WTC11 (cell line): ENCODE measurements at regions not wholly inside any gene's neighbourhood (a gene's known extent, or its start where the extent isn't known, plus 50 kb on each side); places are given as distances from the start of the nearest gene placed in this dataset.

Experiments used
- ATAC-seq: fragments of 200-7000 bp; cut with Tn5 transposase; 2 replicates; pipeline ENCODE4 v1.10.0; 2021; ENCODE audit warnings: mild to moderate bottlenecking, moderate library complexity
- CTCF ChIA-PET: fragments of 300-600 bp; sonication (Branson Sonifier 250); formaldehyde crosslinking; loops from one replicate; lab custom pipeline; 2021; ENCODE audit warnings: antibody characterized with exemption; lab: Charles Lee
- POLR2A ChIA-PET: fragments of 350-600 bp; sonication (Branson Sonifier 250); formaldehyde crosslinking; loops from one replicate; lab custom pipeline; 2021; ENCODE audit warnings: antibody characterized with exemption; lab: Charles Lee
- DNase-seq: peaks from one replicate; pipeline ENCODE4 v3.0.0; 2021; ENCODE audit warnings: low spot score
- H3K27ac Mint-ChIP-seq: 2 replicates; pipeline ENCODE4 v1.8.0; 2021; ENCODE audit warnings: mixed read lengths
- H3K27me3 Mint-ChIP-seq: 2 replicates; pipeline ENCODE4 v1.8.0; 2021; ENCODE audit warnings: low read depth, mild to moderate bottlenecking, moderate library complexity, mixed read lengths
- H3K36me3 Mint-ChIP-seq: 2 replicates; pipeline ENCODE4 v1.8.0; 2021; ENCODE audit warnings: mixed read lengths
- H3K4me1 Mint-ChIP-seq: 2 replicates; pipeline ENCODE4 v1.8.0; 2022; ENCODE audit warnings: mixed read lengths
- H3K4me3 Mint-ChIP-seq: 2 replicates; pipeline ENCODE4 v1.8.0; 2021; ENCODE audit warnings: mild to moderate bottlenecking, moderate library complexity, mixed read lengths
- H3K9me3 Mint-ChIP-seq: 2 replicates; pipeline ENCODE4 v1.8.0; 2021; ENCODE audit warnings: mixed read lengths
- ESRRA ChIP-seq: sonication (generic); formaldehyde crosslinking; IDR thresholded peaks from 2 replicates; pipeline ENCODE4 v1.8.1; 2022; ENCODE audit warnings: mild to moderate bottlenecking, missing genetic modification reagents, borderline replicate concordance
- FOXP1 ChIP-seq: sonication (generic); formaldehyde crosslinking; IDR thresholded peaks from 2 replicates; pipeline ENCODE4 v1.8.0; 2022; ENCODE audit warnings: missing genetic modification reagents, mild to moderate bottlenecking, moderate library complexity, borderline replicate concordance
- IRF2 ChIP-seq: sonication (generic); formaldehyde crosslinking; IDR thresholded peaks from 2 replicates; pipeline ENCODE4 v1.8.0; 2022; ENCODE audit warnings: low read depth, missing genetic modification reagents, borderline replicate concordance
- RORB ChIP-seq: fragments of 250-450 bp; sonication (Bioruptor Pico); IDR thresholded peaks from 2 replicates; pipeline ENCODE4 v1.9.0; 2021; ENCODE audit warnings: mild to moderate bottlenecking
- SOX15 ChIP-seq: fragments of 250-450 bp; sonication (Bioruptor Pico); IDR thresholded peaks from 2 replicates; pipeline ENCODE4 v1.9.0; 2021; ENCODE audit warnings: mild to moderate bottlenecking
- ZNF219 ChIP-seq: sonication (generic); formaldehyde crosslinking; IDR thresholded peaks from 2 replicates; pipeline ENCODE4 v1.8.0; 2023; ENCODE audit warnings: missing genetic modification reagents, mild to moderate bottlenecking, borderline replicate concordance
- ZNF396 ChIP-seq: fragments of 250-450 bp; sonication (Bioruptor Pico); IDR thresholded peaks from 2 replicates; pipeline ENCODE4 v1.8.0; 2021; ENCODE audit warnings: mild to moderate bottlenecking, moderate library complexity, borderline replicate concordance
- ZNF416 ChIP-seq: fragments of 250-450 bp; sonication (Bioruptor Pico); IDR thresholded peaks from 2 replicates; pipeline ENCODE4 v1.9.0; 2021; ENCODE audit warnings: mild to moderate bottlenecking, inconsistent platforms
- TF ChIP-seq, protein P1 (sequence below): sonication (generic); formaldehyde crosslinking; IDR thresholded peaks from 2 replicates; pipeline ENCODE4 v1.8.1; 2023; ENCODE audit warnings: mild to moderate bottlenecking, missing genetic modification reagents, borderline replicate concordance
- TF ChIP-seq, protein P2 (sequence below): fragments of 250-450 bp; sonication (Bioruptor Pico); conservative IDR thresholded peaks from 2 replicates; pipeline ENCODE4 v1.9.0; 2021; ENCODE audit warnings: mild to moderate bottlenecking
- TF ChIP-seq, protein P3 (sequence below): fragments of 250-450 bp; sonication (Bioruptor Pico); IDR thresholded peaks from 2 replicates; pipeline ENCODE4 v1.9.0; 2021; ENCODE audit warnings: mild to moderate bottlenecking
- TF ChIP-seq, protein P4 (sequence below): fragments of 200-600 bp; IDR thresholded peaks from 2 replicates; pipeline ENCODE4 v1.8.0; 2022; ENCODE audit warnings: antibody characterized with exemption
- TF ChIP-seq, protein P5 (sequence below): sonication (generic); formaldehyde crosslinking; IDR thresholded peaks from 2 replicates; pipeline ENCODE4 v1.8.0; 2022; ENCODE audit warnings: mild to moderate bottlenecking, missing genetic modification reagents
- TF ChIP-seq, protein P6 (sequence below): sonication (generic); formaldehyde crosslinking; conservative IDR thresholded peaks from 2 replicates; pipeline ENCODE4 v1.8.1; 2023; ENCODE audit warnings: mild to moderate bottlenecking, low read depth, missing genetic modification reagents, moderate library complexity

DNA sequence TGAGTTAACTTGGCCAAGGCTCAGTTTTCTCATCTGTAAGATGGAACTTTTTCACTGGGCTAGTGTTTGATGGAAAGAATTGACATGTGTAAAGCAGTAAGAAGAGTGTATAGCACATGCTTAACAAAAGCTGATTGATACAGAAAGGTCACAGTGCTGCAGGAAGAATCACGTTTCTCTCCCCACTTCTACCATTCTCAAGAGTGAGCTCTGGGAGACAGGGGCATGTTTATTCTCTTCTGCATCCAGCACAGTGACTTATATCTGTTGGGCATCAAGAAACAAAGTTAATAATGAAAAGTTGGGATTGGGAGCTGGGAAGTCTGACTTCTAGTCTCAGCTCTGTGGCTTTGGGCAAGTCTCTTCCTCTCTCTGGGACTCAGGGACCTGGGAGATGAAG lies 55.3 kb downstream of the IRX3 start (continued):
- TF ChIP-seq, protein P1, sequence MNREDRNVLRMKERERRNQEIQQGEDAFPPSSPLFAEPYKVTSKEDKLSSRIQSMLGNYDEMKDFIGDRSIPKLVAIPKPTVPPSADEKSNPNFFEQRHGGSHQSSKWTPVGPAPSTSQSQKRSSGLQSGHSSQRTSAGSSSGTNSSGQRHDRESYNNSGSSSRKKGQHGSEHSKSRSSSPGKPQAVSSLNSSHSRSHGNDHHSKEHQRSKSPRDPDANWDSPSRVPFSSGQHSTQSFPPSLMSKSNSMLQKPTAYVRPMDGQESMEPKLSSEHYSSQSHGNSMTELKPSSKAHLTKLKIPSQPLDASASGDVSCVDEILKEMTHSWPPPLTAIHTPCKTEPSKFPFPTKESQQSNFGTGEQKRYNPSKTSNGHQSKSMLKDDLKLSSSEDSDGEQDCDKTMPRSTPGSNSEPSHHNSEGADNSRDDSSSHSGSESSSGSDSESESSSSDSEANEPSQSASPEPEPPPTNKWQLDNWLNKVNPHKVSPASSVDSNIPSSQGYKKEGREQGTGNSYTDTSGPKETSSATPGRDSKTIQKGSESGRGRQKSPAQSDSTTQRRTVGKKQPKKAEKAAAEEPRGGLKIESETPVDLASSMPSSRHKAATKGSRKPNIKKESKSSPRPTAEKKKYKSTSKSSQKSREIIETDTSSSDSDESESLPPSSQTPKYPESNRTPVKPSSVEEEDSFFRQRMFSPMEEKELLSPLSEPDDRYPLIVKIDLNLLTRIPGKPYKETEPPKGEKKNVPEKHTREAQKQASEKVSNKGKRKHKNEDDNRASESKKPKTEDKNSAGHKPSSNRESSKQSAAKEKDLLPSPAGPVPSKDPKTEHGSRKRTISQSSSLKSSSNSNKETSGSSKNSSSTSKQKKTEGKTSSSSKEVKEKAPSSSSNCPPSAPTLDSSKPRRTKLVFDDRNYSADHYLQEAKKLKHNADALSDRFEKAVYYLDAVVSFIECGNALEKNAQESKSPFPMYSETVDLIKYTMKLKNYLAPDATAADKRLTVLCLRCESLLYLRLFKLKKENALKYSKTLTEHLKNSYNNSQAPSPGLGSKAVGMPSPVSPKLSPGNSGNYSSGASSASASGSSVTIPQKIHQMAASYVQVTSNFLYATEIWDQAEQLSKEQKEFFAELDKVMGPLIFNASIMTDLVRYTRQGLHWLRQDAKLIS (CRISPR knock-in tag), result no peak
- TF ChIP-seq, protein P2, sequence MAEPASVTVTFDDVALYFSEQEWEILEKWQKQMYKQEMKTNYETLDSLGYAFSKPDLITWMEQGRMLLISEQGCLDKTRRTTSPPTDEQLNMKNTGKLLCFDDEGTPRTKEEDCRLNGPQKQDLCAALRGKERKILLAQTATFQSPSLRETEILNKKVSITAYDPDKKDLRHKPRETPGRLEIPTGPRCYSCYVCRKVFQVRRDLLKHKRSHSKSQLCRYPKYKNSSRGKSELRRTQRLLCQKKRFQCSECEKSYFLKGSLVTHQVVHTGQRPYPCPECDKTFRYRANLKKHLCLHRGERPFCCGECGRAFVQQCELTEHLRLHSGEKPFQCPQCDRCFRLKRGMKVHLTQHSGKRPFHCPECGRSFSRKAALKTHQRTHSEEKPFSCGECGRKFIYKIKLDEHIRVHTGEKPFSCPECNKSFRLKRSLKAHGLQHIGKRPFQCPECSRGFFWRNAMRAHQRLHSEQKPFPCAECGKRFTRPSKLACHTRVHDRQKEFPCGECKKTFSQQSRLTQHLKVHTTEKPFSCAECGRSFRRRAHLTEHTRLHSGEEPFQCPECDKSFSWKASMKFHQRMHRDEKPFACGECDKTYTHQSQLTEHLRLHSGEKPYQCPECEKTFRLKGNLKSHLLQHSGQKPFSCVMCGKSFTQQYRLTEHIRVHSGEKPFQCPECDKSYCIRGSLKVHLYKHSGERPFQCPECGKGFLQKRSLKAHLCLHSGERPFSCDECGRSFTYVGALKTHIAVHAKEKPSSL (CRISPR knock-in tag), result no peak
- no peak for TF ChIP-seq ZNF396
- TF ChIP-seq, protein P3, sequence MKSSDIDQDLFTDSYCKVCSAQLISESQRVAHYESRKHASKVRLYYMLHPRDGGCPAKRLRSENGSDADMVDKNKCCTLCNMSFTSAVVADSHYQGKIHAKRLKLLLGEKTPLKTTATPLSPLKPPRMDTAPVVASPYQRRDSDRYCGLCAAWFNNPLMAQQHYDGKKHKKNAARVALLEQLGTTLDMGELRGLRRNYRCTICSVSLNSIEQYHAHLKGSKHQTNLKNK (CRISPR knock-in tag), result no peak
- no peak for TF ChIP-seq ZNF219 (CRISPR knock-in tag)
- TF ChIP-seq, protein P4, sequence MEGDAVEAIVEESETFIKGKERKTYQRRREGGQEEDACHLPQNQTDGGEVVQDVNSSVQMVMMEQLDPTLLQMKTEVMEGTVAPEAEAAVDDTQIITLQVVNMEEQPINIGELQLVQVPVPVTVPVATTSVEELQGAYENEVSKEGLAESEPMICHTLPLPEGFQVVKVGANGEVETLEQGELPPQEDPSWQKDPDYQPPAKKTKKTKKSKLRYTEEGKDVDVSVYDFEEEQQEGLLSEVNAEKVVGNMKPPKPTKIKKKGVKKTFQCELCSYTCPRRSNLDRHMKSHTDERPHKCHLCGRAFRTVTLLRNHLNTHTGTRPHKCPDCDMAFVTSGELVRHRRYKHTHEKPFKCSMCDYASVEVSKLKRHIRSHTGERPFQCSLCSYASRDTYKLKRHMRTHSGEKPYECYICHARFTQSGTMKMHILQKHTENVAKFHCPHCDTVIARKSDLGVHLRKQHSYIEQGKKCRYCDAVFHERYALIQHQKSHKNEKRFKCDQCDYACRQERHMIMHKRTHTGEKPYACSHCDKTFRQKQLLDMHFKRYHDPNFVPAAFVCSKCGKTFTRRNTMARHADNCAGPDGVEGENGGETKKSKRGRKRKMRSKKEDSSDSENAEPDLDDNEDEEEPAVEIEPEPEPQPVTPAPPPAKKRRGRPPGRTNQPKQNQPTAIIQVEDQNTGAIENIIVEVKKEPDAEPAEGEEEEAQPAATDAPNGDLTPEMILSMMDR, result no peak
- TF ChIP-seq ESRRA (CRISPR knock-in tag), result no peak
- TF ChIP-seq, protein P5, sequence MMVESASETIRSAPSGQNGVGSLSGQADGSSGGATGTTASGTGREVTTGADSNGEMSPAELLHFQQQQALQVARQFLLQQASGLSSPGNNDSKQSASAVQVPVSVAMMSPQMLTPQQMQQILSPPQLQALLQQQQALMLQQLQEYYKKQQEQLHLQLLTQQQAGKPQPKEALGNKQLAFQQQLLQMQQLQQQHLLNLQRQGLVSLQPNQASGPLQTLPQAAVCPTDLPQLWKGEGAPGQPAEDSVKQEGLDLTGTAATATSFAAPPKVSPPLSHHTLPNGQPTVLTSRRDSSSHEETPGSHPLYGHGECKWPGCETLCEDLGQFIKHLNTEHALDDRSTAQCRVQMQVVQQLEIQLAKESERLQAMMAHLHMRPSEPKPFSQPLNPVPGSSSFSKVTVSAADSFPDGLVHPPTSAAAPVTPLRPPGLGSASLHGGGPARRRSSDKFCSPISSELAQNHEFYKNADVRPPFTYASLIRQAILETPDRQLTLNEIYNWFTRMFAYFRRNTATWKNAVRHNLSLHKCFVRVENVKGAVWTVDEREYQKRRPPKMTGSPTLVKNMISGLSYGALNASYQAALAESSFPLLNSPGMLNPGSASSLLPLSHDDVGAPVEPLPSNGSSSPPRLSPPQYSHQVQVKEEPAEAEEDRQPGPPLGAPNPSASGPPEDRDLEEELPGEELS (CRISPR knock-in tag), result no peak
- TF ChIP-seq, protein P6, sequence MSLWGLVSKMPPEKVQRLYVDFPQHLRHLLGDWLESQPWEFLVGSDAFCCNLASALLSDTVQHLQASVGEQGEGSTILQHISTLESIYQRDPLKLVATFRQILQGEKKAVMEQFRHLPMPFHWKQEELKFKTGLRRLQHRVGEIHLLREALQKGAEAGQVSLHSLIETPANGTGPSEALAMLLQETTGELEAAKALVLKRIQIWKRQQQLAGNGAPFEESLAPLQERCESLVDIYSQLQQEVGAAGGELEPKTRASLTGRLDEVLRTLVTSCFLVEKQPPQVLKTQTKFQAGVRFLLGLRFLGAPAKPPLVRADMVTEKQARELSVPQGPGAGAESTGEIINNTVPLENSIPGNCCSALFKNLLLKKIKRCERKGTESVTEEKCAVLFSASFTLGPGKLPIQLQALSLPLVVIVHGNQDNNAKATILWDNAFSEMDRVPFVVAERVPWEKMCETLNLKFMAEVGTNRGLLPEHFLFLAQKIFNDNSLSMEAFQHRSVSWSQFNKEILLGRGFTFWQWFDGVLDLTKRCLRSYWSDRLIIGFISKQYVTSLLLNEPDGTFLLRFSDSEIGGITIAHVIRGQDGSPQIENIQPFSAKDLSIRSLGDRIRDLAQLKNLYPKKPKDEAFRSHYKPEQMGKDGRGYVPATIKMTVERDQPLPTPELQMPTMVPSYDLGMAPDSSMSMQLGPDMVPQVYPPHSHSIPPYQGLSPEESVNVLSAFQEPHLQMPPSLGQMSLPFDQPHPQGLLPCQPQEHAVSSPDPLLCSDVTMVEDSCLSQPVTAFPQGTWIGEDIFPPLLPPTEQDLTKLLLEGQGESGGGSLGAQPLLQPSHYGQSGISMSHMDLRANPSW (CRISPR knock-in tag), result no peak
- no peak for TF ChIP-seq RORB (CRISPR knock-in tag)
- no peak for TF ChIP-seq SOX15 (CRISPR knock-in tag)
- TF ChIP-seq FOXP1 (CRISPR knock-in tag), result no peak

DNA sequence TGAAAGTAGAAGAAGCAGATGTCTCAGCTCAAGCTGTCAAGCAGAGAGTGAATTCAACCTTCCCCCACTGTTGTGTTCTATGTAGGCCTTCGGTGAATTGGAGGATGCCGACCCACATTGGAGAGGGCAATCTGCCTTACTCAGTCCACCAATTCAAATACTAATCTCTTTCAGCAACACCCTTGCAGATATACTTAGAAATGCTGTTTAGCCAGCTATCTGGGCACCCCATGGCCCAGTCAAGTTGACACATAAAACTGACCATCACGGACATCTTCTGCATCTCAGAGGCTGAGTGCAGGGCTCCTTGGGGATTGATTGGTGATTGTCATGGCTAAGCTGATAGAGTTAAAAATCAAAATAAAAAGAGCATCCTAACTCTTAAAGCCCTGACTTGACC lies 58.3 kb downstream of the IRX3 start:
- TF ChIP-seq IRF2 (CRISPR knock-in tag), result no peak
- TF ChIP-seq ZNF416 (CRISPR knock-in tag), result peak; percentile 96
- H3K4me1 Mint-ChIP-seq, result no peaks in the 10 kb centered on the region
- DNase-seq (no peak), ATAC-seq (no peak)
- no peak overlapping the region for H3K27ac Mint-ChIP-seq
- no peaks in the 10 kb centered on the region for H3K27me3 Mint-ChIP-seq
- H3K9me3 Mint-ChIP-seq, result peaks cover 15% of the 10 kb centered on the region
- peaks cover 7% of the 10 kb centered on the region; the same call in 1 of the 2 replicates for H3K36me3 Mint-ChIP-seq
- ChIA-PET POLR2A (no interaction called here), CTCF (no interaction called here)
- no peak overlapping the region for H3K4me3 Mint-ChIP-seq
